ENCODE measurements at regions not wholly inside any gene's neighbourhood (a gene's known extent, or its start where the extent isn't known, plus 50 kb on each side); places are given as distances from the start of the nearest gene placed in this dataset.

DNA sequence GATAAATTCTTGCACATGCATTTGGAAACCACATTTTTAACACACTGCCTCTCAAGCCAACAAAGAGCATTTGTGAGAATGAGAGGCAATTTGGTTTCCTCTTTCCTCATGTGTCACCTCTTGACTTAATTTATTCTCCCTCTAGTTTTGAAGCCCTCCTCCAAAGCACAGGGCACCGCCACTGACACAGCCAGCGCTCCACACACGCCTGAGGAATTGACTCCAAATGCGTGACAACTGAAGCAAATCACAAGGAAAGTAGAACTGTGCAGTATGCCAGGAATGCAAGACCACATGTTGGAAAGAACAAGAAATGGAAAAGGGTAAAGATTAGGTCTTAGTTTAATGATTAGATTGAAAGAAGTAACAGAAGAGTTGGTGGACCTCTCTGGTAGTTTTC is 173.3 kb downstream of the LSM5 start:
- H3K27ac Mint-ChIP-seq (ENCODE audit: unreplicated experiment) = peak overlapping the region; percentile 29
- DNase-seq (ENCODE audit: low spot score) = no peak
- H3K4me1 Mint-ChIP-seq (ENCODE audit: low read depth) = peaks cover 8% of the 10 kb centered on the region
- H3K9me3 Mint-ChIP-seq (ENCODE audit: low read depth) = no peaks in the 10 kb centered on the region
- H3K36me3 Mint-ChIP-seq (ENCODE audit: low read depth) = no peaks in the 10 kb centered on the region
- H3K4me3 Mint-ChIP-seq (ENCODE audit: unreplicated experiment) = no peak overlapping the region
- TF ChIP-seq, protein P1, sequence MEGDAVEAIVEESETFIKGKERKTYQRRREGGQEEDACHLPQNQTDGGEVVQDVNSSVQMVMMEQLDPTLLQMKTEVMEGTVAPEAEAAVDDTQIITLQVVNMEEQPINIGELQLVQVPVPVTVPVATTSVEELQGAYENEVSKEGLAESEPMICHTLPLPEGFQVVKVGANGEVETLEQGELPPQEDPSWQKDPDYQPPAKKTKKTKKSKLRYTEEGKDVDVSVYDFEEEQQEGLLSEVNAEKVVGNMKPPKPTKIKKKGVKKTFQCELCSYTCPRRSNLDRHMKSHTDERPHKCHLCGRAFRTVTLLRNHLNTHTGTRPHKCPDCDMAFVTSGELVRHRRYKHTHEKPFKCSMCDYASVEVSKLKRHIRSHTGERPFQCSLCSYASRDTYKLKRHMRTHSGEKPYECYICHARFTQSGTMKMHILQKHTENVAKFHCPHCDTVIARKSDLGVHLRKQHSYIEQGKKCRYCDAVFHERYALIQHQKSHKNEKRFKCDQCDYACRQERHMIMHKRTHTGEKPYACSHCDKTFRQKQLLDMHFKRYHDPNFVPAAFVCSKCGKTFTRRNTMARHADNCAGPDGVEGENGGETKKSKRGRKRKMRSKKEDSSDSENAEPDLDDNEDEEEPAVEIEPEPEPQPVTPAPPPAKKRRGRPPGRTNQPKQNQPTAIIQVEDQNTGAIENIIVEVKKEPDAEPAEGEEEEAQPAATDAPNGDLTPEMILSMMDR (IDR thresholded peaks at IDR 0.05) = no peak
- peaks cover 14% of the 10 kb centered on the region for H3K27me3 Mint-ChIP-seq (ENCODE audit: low read depth)

DNA sequence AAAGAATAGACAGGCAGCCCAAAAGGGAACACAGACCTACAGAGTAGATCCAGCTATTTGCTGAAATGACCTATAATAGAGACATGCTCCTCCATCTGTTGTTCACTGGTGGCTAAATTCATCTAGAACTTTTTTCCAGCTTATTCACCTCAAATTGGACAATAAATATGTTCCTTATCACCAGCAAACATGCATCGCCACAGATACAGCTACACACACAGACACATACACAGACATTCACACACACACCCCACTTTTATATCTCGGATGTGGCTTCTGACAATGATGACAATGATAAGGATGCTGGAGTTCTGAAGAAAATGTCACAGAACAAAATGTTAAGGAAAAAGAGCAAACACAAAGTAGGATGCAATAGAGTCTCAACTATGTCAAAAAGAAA is 175.4 kb downstream of the LSM5 start:
- Mint-ChIP-seq H3K4me1 (ENCODE audit: low read depth) (peaks cover 8% of the 10 kb centered on the region), H3K4me3 (ENCODE audit: unreplicated experiment) (no peak overlapping the region), H3K9me3 (ENCODE audit: low read depth) (peaks cover 3% of the 10 kb centered on the region), H3K36me3 (ENCODE audit: low read depth) (no peaks in the 10 kb centered on the region), H3K27me3 (ENCODE audit: low read depth) (peaks cover under 1% of the 10 kb centered on the region), H3K27ac (ENCODE audit: unreplicated experiment) (no peak overlapping the region)
- no peak for DNase-seq (ENCODE audit: low spot score)
- TF ChIP-seq, protein P1 (IDR thresholded peaks at IDR 0.05) = no peak

DNA sequence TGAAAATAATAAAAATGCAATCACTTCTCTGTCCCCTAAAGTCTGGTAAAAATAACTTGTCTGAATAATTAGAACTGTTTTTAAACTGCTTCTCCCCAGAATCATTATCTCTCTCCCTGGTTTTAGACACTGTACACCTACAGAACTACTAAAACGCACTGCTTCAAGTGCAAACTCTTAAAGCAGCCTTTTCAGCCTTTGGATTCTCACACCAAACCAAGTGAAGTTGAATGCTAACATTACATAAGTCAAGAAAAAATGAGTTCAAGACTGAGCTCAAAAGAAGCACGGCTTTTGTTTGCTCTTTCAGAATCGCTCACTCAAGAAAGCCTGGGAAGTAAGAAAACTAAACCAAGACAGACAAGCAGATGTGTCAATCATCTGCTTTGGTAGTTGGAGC is 188.8 kb downstream of the LSM5 start:
- H3K9me3 Mint-ChIP-seq (ENCODE audit: low read depth) = no peaks in the 10 kb centered on the region
- no peak overlapping the region for H3K4me3 Mint-ChIP-seq (ENCODE audit: unreplicated experiment)
- TF ChIP-seq, protein P1 (IDR thresholded peaks at IDR 0.05) = no peak
- peaks cover 2% of the 10 kb centered on the region for H3K36me3 Mint-ChIP-seq (ENCODE audit: low read depth)
- peaks cover 12% of the 10 kb centered on the region for H3K4me1 Mint-ChIP-seq (ENCODE audit: low read depth)
- H3K27ac Mint-ChIP-seq (ENCODE audit: unreplicated experiment) = no peak overlapping the region
- no peak for DNase-seq (ENCODE audit: low spot score)
- H3K27me3 Mint-ChIP-seq (ENCODE audit: low read depth) = peaks cover 69% of the 10 kb centered on the region

DNA sequence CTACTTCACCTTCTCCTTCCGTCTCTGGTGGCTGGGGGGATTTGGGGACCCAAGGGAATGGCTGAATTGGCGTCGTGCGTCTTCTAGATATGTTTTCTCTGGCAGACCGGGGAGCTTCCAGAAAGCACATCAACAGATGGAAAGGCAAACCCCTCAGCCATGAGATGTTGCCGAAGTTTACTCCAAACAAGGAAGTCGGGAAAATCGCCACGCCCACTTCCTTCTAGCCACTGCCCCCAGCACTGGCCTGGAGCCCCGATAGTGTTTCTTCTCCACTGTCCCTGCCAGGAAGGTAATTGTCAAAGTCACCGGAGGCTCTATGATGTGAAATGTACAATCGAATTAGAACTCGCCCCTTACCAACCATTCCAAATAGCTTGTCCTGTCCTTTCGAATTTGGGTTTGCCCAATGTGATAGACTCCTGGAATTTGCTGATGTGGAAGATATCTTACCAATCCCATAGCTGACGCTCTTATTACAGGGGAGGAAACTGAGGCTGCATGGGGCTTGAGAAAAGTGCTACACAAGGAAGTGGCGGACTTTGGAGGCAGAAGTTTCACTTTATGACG is 191.0 kb downstream of the LSM5 start:
- peak overlapping the region; percentile 73 for H3K4me3 Mint-ChIP-seq (ENCODE audit: unreplicated experiment)
- H3K9me3 Mint-ChIP-seq (ENCODE audit: low read depth) = no peaks in the 10 kb centered on the region
- H3K27me3 Mint-ChIP-seq (ENCODE audit: low read depth) = peaks cover 64% of the 10 kb centered on the region
- H3K4me1 Mint-ChIP-seq (ENCODE audit: low read depth) = peaks cover 12% of the 10 kb centered on the region
- H3K27ac Mint-ChIP-seq (ENCODE audit: unreplicated experiment) = no peak overlapping the region
- peaks cover 2% of the 10 kb centered on the region for H3K36me3 Mint-ChIP-seq (ENCODE audit: low read depth)
- no peak for DNase-seq (ENCODE audit: low spot score)
- TF ChIP-seq, protein P1 (IDR thresholded peaks at IDR 0.05) = no peak

DNA sequence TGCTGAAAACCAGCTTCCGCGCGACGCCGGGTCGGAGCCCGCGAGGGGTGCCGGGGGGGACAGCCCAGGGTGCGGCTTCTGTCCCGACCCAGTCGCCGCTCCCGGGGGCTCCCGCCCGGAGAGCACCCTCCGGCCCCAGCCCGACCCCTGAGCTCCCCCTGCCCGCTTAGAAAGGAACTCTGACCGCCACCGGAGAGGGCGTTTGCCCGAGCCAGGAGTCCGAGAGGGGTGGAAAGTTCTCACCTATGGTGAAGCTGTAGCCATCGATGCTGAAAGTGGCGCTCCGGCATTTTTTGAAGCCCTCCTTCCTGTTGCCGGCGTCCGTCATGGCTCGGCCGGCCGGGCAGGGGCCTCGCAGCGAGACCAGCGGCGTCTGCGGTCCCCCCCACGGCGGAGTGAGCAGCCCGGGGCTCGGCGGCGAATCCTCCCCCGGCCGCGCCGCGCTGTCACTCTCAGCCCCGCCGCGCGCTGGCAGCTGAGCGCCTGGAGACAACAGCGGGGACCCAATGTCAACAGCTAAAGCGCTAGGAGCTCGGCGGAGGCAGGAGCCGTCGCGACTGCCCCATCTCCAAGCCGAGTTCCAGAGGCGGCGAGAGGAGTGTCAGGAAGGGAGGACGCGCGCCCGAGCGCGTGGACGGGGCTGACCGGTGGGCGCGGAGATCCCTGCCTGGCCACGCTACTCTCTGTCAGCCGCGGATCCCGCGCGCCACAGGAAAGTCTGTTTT is 191.6 kb downstream of the LSM5 start:
- TF ChIP-seq, protein P1 (IDR thresholded peaks at IDR 0.05) = peak; percentile 10
- peaks cover 12% of the 10 kb centered on the region for H3K4me1 Mint-ChIP-seq (ENCODE audit: low read depth)
- no peaks in the 10 kb centered on the region for H3K9me3 Mint-ChIP-seq (ENCODE audit: low read depth)
- peaks cover 2% of the 10 kb centered on the region for H3K36me3 Mint-ChIP-seq (ENCODE audit: low read depth)
- no peak for DNase-seq (ENCODE audit: low spot score)
- H3K4me3 Mint-ChIP-seq (ENCODE audit: unreplicated experiment) = peak overlapping the region; percentile 73
- H3K27ac Mint-ChIP-seq (ENCODE audit: unreplicated experiment) = no peak overlapping the region
- H3K27me3 Mint-ChIP-seq (ENCODE audit: low read depth) = peaks cover 63% of the 10 kb centered on the region
